GM12873 (cell line): ENCODE measurements at regions not wholly inside any gene's neighbourhood (a gene's known extent, or its start where the extent isn't known, plus 50 kb on each side); places are given as distances from the start of the nearest gene placed in this dataset.

Source experiments
- TF ChIP-seq, protein P1 (sequence below): IDR thresholded peaks from 2 replicates; pipeline ENCODE4 v1.5.1; 2012; ENCODE audit warnings: low read depth, mild to moderate bottlenecking, moderate library complexity, low read length, control low read depth; ENCODE audit not compliant: insufficient read depth; ENCODE audit errors: missing control alignments

DNA sequence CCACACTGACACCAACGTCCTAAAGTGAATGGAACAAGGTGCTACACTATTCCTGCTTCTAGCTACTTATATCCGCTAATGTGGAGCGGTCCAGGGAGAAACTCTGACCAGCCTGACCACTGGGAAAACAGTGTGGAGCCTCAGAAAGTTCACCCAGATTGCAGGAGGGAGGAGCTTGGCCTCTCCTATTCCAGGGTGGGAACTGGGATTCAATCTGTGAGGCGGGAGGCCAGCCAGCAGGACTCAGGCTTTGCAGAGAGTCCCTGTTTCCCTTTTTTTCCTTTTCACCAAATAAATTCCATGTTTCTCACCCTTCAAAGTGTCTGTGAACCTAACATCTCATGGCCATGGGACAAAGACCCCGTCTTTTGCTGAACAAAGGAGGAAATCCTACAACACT lies 86.4 kb upstream of the SEMA3C start:
- TF ChIP-seq, protein P1, sequence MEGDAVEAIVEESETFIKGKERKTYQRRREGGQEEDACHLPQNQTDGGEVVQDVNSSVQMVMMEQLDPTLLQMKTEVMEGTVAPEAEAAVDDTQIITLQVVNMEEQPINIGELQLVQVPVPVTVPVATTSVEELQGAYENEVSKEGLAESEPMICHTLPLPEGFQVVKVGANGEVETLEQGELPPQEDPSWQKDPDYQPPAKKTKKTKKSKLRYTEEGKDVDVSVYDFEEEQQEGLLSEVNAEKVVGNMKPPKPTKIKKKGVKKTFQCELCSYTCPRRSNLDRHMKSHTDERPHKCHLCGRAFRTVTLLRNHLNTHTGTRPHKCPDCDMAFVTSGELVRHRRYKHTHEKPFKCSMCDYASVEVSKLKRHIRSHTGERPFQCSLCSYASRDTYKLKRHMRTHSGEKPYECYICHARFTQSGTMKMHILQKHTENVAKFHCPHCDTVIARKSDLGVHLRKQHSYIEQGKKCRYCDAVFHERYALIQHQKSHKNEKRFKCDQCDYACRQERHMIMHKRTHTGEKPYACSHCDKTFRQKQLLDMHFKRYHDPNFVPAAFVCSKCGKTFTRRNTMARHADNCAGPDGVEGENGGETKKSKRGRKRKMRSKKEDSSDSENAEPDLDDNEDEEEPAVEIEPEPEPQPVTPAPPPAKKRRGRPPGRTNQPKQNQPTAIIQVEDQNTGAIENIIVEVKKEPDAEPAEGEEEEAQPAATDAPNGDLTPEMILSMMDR, result no peak

DNA sequence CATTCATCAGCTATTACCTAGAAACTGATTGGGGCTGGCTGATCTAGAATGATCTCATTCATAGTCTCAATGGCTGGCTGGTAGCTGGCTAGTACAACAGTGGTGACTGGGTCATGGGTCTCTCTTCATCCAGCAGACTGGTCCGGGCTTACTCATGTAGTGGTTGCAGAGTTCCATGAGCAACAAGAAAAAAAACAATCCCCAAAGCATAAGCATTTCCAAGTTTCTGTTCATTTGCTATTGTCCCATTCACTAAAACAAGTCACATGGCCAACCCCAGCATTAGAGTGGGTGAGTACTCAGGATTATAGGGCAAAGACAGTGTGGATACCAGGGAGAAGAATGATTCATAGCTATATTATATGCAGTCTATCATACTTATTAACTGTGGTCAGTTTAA lies 85.2 kb upstream of the SEMA3C start:
- TF ChIP-seq, protein P1, result no peak

DNA sequence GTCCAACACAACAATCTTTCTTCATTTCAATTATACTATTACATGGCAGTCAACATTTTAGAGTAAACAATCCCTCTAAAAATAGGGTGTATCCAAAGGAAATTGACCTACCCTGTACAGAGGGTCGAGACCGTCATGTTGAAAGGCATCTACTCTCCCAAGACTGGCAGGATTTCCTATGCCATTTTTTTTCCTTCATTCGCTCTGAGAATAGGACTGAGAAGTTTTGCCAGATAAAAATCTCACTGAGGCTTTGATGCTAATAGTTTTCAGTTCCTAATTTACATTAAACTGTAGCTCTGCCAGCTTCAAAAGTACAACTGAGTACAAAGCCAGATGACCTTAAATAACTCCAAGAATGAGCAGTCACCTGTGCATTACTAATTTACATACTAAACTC lies 84.5 kb upstream of the SEMA3C start:
- TF ChIP-seq, protein P1, result no peak

DNA sequence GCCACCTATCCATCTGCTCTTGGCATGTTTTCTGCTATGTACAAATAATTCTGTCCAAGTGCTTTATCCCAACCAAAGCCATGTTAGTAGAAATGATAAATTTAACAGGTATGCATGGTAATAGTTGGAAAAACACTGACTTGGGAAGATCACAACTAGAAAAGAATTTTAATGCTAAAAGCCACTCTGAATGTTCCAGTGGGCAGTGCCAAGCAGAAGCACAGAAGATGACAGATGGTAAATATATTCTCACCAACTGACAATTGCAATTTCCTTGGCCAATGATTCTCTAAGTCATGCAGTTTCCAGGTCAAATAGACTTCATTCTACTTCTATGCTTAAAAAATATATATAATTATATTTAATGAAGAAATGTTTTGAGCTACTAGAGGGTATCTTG lies 83.6 kb upstream of the SEMA3C start:
- TF ChIP-seq, protein P1, result no peak

DNA sequence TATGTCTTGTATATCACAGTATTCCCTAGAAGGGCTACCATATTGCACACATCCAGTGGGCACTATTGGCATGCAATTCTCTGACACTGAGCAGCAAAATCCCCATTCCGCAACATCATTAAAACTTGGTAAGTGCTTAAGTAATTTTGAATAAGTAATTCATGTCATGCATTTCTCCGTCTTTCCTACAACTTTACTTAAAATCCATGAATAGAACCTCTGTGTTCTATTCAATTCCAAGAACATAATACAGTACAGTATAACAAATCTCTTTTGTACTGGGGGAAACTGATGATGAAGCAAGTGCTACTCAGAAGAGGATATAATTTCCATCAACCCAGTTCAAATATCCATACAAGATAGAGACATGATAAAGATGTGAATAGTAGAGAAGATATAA lies 80.9 kb upstream of the SEMA3C start:
- TF ChIP-seq, protein P1, result no peak

DNA sequence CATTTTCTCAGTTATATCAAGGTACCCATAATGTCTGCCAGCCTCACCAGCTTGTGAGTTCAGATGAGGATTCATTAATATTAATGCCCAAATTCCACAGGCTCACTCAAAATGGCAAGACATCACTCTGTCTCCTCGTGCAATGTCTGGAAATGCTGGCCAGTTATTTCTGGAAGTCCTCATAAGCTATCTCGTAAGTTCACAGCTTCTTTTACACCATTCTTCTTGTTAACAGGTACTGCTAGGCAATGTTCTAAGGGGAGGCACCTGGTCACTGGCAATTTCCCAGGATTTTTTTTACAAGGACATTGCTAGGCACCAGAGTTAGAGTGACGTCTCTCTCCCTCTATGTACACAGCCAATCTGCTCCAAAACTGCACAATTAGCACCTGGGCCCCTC lies 80.2 kb upstream of the SEMA3C start:
- TF ChIP-seq, protein P1, result no peak

DNA sequence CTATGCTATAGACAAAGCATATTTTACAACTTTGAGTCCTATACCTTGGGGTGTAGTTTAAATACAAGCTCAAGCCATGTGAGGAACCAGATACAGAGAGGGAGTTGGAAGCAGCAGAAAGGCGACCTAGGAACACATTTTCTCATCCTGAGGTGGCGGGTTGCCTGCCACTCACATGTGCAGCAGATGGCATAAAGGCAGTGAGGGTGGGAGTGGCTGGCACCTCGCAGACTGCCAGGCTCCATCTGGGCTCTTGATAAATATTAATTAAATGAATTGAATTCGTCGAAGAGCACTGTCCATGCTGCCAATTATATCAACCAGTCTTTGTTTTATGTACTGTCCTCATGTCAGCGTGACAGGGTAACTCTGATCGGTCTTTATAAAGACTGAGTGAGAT lies 79.0 kb upstream of the SEMA3C start:
- TF ChIP-seq, protein P1, result no peak
